NCI-H1092 (cell line): ENCODE measurements at regions not wholly inside any gene's neighbourhood (a gene's known extent, or its start where the extent isn't known, plus 50 kb on each side); places are given as distances from the start of the nearest gene placed in this dataset.
"Not testable (repeated sequence)": the region's sequence is repeated elsewhere in the genome, so short reads cannot be mapped to it uniquely, and the experiment has no call there.

Experiments
- DNase-seq: peaks from one replicate; lab custom pipeline; 2025; lab: John Stamatoyannopoulos, UW

GRCh38 chr14:103267226-103267910 lies 66.7 kb upstream of the EIF5 start:
- DNase-seq: no peak

GRCh38 chr14:103271189-103271588 lies 62.8 kb upstream of the EIF5 start:
- DNase-seq: no peak

- no peak for DNase-seq
Observed at GRCh38 chr14:103273145-103273744, 60.8 kb upstream of the EIF5 start.

GRCh38 chr14:103273745-103274615 lies 60.1 kb upstream of the EIF5 start:
- DNase-seq: no peak

GRCh38 chr14:103275000-103275399 lies 59.0 kb upstream of the EIF5 start:
- DNase-seq: no peak

- no peak for DNase-seq
Observed at GRCh38 chr14:103277931-103278330, 56.1 kb upstream of the EIF5 start.

- no peak for DNase-seq
Observed at GRCh38 chr14:103279142-103280025, 54.7 kb upstream of the EIF5 start.

- DNase-seq: no peak
Observed at GRCh38 chr14:103280278-103280928, 53.6 kb upstream of the EIF5 start.

GRCh38 chr14:103281496-103282231 lies 52.4 kb upstream of the EIF5 start:
- DNase-seq: no peak

- DNase-seq: not testable (repeated sequence)
Observed at GRCh38 chr14:103282309-103282708, 51.7 kb upstream of the EIF5 start.

- no peak for DNase-seq
Observed at GRCh38 chr14:103282932-103283331, 51.1 kb upstream of the EIF5 start.

- no peak for DNase-seq
Observed at GRCh38 chr14:103283916-103284315, 50.1 kb upstream of the EIF5 start.
